C4-2B (cell line): ENCODE measurements at regions not wholly inside any gene's neighbourhood (a gene's known extent, or its start where the extent isn't known, plus 50 kb on each side); places are given as distances from the start of the nearest gene placed in this dataset.

ENCODE experiments used
- ZFX ChIP-seq: fragments of 450-650 bp; IDR thresholded peaks from 2 replicates; pipeline ENCODE4 v1.6.1; 2017
- TF ChIP-seq, protein P1 (sequence below): fragments of 450-650 bp; conservative IDR thresholded peaks from 2 replicates; pipeline ENCODE4 v1.5.1; 2017; ENCODE audit warnings: mild to moderate bottlenecking

GRCh38 chr2:236861944-236862343, 223.7 kb upstream of the COPS8 start:
- TF ChIP-seq, protein P1, sequence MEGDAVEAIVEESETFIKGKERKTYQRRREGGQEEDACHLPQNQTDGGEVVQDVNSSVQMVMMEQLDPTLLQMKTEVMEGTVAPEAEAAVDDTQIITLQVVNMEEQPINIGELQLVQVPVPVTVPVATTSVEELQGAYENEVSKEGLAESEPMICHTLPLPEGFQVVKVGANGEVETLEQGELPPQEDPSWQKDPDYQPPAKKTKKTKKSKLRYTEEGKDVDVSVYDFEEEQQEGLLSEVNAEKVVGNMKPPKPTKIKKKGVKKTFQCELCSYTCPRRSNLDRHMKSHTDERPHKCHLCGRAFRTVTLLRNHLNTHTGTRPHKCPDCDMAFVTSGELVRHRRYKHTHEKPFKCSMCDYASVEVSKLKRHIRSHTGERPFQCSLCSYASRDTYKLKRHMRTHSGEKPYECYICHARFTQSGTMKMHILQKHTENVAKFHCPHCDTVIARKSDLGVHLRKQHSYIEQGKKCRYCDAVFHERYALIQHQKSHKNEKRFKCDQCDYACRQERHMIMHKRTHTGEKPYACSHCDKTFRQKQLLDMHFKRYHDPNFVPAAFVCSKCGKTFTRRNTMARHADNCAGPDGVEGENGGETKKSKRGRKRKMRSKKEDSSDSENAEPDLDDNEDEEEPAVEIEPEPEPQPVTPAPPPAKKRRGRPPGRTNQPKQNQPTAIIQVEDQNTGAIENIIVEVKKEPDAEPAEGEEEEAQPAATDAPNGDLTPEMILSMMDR, result no peak
- no peak for TF ChIP-seq ZFX
